NCI-H345 (cell line): ENCODE measurements at regions not wholly inside any gene's neighbourhood (a gene's known extent, or its start where the extent isn't known, plus 50 kb on each side); places are given as distances from the start of the nearest gene placed in this dataset.

Source experiments
- DNase-seq: peaks from one replicate; lab custom pipeline; 2025; lab: John Stamatoyannopoulos, UW

DNA sequence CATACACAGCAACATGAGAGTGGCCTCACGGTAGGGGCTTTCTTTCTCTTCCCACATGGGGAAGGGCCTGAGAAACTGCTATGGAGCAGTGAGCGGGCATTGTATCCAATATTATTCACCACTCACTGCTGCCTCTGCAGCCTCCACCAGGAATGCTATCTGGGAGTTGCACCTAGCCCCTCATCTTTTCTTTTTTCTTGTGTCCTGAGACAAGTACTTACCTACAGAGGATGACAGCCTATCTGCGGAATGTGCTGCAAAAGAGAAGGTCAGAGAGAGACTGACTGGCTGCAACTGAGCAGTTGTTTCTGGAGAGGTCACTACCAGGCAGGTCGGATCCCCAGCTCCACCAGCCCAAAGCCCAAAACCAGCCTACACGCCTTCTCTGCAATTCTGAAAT lies 52.1 kb upstream of the HTATIP2 start:
- no peak for DNase-seq

DNA sequence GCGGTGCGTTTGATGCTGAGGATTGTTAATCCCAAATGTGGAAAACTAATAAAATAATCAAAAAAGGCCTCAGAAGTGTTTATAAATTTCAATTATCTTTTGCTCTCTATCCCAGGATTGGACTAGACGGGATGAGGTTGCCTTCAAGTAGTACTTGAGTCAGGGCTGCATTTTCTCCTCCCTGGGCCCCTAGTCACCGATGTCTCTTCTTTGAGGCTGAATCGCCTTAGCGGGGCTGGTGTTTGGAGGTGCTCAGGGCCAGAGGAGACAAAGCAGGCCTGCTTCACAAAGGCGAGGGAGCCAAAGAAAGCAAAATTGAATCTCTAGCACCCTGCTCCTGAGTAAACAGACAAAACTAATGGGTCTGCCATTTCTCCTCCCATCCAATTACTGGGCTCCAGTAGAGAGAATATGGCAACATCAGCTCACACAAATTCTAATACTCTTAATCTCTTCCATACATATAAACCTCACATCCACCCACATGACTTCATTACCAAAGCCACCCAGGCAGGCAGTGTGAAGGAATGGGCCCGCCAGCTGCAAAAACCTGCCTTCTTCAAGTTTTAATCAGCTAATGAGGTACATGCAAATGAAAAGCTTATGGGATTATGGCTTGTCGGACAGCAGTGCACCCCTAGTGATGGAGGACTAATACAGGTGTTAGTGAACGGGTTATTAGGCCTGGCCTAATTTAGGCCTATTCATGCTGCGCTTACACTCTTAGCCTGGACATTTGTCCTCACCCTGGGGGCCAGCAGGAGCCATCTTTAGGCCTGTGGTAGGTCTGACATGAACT lies 52.7 kb upstream of the HTATIP2 start:
- DNase-seq: no peak

DNA sequence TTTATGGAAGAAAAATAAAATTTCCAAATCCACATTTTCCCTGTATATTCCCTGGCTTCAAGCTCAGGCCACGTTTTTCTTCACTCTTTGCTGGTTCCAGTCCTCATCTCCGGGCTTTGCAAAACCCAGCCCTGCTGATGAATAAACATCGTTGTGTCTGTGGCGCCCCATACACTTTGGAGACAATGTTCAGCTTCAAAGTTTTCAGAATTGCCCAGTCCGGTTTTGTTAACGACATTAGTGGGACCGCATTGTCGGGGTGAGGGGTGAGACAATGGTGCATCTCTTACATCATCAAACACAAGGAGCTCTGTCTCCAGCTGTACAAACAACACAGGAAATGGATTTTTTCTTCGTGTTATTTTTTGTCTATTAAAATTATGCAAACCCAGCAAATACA lies 53.4 kb upstream of the HTATIP2 start:
- DNase-seq: peak; percentile 18

DNA sequence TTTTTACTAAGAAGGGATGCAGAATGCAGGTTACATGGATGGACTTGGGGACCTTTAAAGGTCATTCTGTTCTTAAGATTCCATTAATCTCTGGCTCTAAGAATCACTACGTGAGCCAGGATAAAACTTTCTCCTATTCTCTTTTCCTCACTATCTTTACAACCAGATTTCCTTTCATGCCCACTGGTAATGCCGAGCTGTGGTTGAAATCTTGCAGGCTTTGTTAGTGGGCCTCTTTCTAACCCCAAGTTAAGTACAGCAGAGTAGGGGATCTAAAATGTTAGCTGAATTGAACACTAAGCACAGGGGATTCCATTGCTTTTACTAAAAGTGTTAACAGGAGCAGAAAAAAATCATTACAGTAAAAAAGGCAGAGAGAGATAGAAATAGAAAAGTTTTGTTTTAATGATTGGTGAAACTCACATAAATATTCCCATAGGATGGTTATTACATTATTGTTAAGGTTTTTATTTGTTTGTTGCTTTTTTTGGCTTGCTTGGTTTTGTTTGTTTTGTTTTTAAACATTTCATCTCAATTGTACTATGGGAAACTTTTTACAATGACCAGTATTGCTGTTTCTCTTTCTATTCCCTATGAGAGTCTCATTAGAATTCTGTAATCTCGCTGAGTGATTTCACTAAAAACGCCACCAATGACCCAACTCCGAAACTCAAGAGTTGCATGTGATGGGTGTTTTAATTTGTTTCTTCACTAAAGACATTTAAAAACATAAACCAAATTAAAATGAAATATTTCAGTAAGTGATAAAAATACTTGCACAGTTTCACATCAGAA lies 54.1 kb upstream of the HTATIP2 start:
- no peak for DNase-seq

DNA sequence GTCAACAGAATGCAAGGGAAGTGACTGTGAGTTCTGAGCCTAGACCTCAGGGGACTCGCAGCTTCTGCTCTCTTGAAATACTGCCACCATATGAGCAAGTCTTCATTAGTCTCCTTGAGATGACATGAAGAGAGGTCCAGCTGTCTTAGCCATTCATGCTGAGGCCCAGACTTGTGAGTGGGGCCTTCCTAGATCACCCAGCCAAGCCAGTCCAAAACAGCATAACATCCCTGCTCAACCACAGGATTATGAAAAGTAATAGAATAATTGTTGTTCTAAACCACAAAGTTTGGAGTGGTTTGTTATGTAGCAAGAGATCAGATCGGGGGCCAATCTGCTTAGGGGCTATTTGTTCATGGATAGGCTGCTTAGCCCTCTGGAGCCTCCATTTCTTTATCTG lies 54.9 kb upstream of the HTATIP2 start:
- DNase-seq: no peak

DNA sequence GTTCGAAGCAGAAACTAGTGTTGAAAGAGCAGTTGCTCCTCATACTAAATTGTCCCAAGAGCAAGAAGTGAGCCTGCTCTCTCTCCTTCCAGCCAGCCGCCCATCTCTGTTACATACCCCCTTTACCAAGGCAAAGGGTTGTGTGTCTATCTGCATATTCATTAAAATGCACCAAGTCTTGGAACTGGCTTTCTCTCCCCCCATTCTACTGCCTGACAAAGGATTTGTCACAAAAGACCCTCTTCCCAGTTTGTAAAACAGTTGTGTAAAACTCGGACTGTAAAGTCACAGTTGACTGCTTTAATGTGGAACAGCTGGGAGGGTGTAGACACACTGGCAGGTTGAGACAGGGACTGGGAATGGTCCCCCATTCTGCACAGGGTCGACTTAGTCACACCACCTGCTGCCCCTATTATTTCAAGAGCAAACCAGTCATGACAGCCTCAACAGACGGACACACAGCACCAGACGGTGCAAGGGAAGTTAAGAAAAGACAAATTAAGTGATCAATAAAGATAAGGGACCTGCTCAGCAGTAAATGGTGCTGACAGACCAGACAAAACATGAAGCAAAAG lies 60.0 kb upstream of the HTATIP2 start:
- DNase-seq: no peak

DNA sequence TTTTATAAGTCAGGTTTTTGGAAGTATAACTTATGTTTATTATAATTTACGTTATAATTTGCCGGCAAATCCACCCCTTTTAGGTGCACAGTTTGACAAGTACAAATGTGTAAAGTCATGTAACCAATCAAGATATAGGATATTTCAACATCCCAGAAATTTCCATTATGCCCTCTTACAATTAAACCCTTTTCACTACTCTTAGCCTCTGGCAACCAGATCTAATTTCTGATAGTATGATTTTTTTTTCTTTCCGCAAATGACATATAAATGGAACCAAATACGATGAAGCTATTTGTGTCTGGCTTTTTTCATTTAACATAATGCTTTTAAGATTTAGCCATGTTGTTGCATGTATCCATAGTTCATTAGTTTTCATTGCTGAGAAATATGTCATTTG lies 69.5 kb upstream of the HTATIP2 start:
- no peak for DNase-seq

DNA sequence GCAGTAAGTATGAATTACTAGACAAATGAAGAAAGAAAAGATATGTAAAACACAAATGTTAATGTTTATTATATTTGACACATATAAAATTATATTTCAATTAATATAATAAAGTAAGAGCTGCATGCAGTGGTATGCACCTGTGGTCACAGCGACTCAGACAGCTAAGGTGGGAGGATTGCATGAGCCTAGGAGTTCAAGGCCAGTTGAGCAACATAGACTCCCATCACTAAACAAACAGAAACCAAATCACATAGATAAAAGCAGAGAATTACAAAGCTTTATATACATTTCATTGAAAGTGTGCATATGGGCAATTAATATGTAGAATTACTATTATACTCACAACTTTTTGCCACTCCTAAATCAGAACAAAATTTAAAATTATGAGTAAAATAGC lies 70.0 kb upstream of the HTATIP2 start:
- DNase-seq: no peak

DNA sequence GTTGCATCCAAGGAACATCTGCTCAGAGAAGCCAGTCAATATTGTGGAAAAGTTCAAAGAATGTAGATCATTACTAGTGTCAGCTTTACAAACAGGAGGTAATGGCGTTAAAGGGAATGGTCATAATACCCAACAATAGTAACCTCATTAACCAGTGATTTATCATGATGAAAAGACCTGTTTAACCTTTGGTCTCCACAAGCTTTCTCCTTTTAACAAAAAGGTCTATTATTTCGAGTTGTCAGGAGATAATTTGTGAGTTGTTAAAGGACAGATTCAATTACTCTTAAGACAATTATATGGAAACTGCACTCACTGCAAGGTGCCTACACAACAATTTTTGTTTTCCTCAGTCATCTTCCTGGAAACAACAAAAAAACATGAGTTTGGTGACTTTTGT lies 73.8 kb upstream of the HTATIP2 start:
- no peak for DNase-seq

GRCh38 chr11:20283475-20283874 lies 80.0 kb upstream of the HTATIP2 start:
- no peak for DNase-seq

- DNase-seq: no peak
Observed at GRCh38 chr11:20278727-20279126, 84.8 kb upstream of the HTATIP2 start.

GRCh38 chr11:20277014-20277413 lies 86.5 kb upstream of the HTATIP2 start:
- DNase-seq: no peak

- DNase-seq: no peak
Observed at GRCh38 chr11:20275987-20276965, 87.2 kb upstream of the HTATIP2 start.

DNA sequence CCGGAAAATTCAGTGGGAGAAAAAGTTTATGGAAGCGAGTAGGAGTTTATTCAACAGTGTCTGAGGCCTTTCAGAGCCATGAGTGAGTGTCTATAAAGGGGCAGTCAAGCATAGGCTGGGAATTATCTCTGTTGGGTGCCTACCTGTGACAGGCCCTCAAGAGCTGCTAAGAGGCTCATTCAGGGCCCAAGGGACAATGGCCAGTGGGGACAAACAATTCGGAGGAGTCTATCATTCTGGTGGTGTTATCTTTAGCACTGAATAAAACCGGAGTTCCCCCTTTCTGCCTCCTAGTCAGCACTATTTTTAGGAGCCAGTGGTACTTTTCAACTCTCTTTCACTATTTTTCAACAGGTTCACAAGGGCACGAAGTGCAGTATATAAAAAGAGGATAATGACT lies 89.5 kb upstream of the HTATIP2 start:
- DNase-seq: peak; percentile 93

DNA sequence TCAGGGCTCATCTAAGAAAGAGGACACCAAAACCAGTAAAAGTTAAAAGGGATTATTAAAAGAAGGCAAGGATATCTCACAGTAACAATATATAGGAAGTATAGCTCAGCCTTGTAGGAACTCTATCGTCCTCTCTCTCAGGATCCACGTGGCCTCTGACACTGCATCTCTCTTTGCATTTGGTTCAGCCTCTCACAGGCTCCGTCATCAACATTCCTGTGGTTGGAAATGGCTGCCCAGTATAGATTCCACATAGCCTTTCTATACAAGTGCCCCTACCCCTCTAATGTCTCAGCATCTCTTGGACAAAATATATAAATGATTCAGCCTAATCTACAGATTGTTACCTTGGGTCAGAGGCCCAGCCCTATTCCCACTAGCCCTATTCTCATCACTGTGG lies 101.3 kb upstream of the DBX1 start:
- DNase-seq: no peak

DNA sequence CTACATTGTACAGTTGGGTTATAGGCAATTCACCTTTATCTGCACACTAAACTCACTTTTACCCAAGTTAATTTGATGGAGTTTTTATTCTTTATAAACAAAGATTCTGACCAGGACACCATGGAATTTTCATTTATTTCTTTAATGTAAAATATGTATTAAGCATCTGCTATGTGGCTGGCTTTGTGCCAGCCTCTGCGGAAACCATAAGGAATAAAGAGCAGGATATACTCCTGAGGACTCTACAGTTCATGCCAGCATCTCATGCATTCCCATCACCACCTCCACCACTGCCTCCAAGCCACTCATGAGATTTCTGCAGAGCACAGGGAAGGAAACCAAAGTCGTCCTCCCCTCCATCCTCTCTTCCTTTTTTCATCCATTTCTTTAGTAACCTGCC lies 100.0 kb upstream of the DBX1 start:
- DNase-seq: no peak

GRCh38 chr11:20259506-20259905 lies 99.2 kb upstream of the DBX1 start:
- no peak for DNase-seq

- DNase-seq: no peak
Observed at GRCh38 chr11:20258376-20258895, 98.2 kb upstream of the DBX1 start.

DNA sequence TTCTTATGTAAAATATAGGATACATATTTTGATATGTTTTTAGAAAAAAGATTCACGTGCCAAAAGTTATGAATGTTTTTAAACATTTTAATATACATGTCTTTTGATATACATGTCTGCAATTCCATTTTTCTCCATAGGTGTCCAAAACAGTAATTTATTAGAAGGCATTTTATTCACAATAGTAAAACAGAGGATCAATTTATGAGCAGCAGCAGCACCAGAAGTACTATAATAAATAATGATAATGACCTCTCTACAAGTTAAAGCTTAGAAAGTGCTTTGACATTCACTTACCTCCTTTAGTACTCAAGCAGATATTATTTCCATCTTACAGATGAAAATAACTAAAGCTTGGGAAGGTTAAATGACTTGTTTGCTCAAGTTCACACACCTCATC lies 96.7 kb upstream of the DBX1 start:
- no peak for DNase-seq

GRCh38 chr11:20253796-20254195 lies 93.5 kb upstream of the DBX1 start:
- no peak for DNase-seq

DNA sequence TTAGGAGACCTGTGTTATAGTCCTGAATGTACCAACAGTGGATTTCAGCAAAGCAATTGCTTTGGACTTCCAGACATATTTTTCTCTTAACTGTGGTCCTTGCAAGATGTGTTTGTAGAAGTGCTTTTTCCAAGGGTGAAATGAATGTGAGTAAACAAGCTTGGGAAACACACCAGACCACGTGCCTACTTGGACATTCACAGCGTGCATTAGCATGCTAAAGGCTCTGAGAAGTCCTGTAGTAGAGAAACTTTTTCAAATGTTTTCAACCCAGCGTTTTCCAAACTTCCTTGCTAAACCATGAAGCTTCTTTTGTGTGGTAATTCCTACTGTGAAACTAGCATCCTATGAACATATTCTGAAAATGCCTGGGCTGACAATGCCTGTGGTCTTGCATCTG lies 91.2 kb upstream of the DBX1 start:
- no peak for DNase-seq
